Caki2 (cell line): ENCODE measurements at regions not wholly inside any gene's neighbourhood (a gene's known extent, or its start where the extent isn't known, plus 50 kb on each side); places are given as distances from the start of the nearest gene placed in this dataset.
A peak's percentile ranks its signal among the peaks of the same experiment; 100 is the strongest.

Source experiments
- DNase-seq: peaks from one replicate; pipeline ENCODE4 v3.0.0-alpha.2; 2015; ENCODE audit warnings: low read depth
- in situ Hi-C: cut with HindIII; loops from 2 replicates; pipeline ENCODE4 v1.10.0; 2016; ENCODE audit warnings: low sequenced_read_pairs, low pct_unique_long_range_greater_than_20kb, mixed read lengths

GRCh38 chr7:155971180-155971770 lies 159.0 kb upstream of the SHH start:
- in situ Hi-C loops, result no loop called here
- no peak for DNase-seq

GRCh38 chr7:155969192-155969929 lies 157.1 kb upstream of the SHH start:
- no peak for DNase-seq
- in situ Hi-C loops, result no loop called here

DNA sequence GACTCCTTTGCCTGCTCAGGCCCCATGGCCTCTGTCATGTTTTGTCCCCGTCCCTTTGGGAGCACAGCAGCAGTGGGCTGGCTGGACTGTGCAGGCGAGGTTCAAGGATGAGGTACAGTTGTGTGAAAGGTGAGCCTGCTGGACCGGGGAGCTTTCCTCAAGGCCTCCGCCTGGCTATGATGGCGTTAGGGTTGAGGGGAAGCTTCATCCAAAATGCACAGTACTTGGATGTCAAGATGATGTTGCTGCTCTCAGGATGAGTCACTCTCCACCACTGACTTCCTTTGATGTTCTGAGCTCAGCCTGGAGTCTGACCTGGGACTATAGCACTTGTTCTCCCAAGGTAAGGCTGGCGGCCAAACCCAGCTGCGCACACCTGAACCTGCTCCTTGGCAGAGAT lies 152.7 kb upstream of the SHH start:
- in situ Hi-C loops, result no loop called here
- DNase-seq, result no peak

- in situ Hi-C loops, result no loop called here
- DNase-seq, result no peak
These were observed 152.3 kb upstream of the SHH start for GRCh38 chr7:155964543-155964942.

DNA sequence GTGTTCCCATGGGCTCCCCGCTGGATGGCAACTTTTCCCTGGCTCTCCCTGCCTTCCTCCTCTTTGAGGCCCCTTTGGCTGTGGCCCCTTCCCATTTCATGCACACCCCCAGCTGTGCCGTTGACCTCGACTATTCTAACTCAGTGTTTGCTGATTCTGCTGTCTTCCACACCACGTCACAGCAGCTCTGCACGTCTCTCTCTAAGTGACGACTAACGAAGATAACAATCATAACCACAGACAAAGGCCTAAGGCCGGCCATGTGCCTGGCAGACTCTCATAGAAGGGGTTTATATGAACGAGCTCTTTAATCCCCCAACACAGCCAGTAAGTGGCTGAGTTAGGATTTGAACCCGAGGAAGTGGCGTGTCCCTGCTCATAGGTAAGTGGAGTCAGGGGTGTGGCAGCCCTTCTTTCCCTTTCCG lies 151.5 kb upstream of the SHH start:
- in situ Hi-C loops, result no loop called here
- DNase-seq, result no peak

GRCh38 chr7:155963356-155963755 lies 151.1 kb upstream of the SHH start:
- DNase-seq, result no peak
- in situ Hi-C loops, result no loop called here

DNA sequence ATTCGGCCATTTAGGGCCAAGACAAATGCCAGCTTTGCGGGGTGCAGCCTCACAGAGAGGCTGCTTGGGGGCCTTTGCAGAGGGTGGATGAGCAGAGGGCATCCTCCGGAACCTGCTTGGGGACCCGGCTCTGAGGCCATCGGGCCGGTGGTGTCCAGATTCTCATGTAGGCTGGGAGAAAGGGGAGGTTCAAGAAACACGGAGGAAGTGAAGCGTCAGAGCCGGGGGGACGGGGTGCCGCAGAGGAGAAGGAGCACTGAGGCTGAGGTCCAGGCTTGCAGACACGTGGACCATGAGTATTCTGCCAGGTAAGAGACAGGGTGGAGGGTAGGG lies 150.7 kb upstream of the SHH start:
- in situ Hi-C loops, result no loop called here
- no peak for DNase-seq

- DNase-seq, result peak; percentile 87
- in situ Hi-C loops, result no loop called here
These were observed 150.1 kb upstream of the SHH start for GRCh38 chr7:155962191-155962967.

DNA sequence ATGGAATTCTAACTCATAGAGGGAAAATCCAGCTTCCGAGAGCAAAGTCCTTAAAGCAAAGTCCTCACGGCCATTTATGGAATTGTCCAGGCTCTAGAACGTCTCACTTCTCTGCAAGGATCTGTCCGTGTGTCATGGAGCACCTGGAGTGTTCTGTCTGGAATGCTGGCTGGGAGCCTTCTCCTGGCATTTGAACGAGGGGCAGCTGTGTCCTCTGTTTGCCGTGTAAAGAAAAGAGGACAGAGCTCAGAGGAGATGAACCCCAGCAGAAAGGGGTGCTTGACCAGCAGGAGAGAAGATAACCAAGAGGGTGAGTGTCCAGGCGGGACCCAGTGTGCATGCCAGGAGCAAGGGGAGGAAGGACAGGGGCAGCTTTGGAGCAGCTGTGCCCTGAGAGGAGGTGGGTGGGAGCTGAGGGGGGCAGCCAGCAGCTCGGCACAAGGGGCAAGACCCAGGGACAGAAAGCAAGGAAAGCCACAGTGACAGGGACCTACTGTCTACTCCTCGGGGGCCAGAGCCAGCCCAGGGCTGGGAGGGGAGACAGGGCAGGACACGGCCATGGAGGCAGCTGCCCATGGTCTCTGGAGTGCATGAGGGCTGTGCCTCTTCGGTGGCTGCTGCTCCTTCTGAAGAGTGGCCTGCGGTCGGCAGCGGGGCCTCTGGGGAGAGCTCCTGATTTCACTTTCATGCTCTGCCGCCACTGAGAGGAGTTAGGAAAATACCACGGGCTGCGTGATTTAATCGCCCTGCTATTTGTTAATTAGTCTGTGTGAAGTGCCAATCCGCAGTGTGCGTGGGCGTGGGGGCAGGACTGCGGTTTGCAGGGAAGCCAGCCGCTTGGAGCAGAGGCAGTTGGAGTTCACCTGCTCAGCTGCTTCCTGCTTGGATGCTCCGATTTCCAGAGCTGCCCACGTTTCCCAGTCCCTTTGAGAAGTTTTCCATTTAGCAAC lies 149.3 kb upstream of the SHH start:
- DNase-seq, result peak; percentile 92
- in situ Hi-C loops, result no loop called here

- in situ Hi-C loops, result no loop called here
- peak; percentile 89 for DNase-seq
These were observed 147.6 kb upstream of the SHH start for GRCh38 chr7:155959894-155960293.

GRCh38 chr7:155956977-155957376 lies 144.7 kb upstream of the SHH start:
- in situ Hi-C loops, result no loop called here
- no peak for DNase-seq

DNA sequence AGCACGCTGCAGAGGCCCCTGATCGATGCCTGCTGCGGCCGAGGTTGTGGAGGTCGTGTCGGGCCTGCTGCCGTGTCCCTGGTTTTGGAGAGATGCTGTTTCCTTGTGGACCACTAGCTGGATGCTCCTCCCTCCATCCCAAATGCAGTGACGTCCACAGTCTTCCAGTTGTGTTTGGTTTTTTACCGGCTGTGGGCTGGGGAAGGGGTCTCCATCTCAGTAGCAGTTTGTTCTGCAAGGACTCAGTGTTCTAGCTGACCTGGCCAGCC lies 143.0 kb upstream of the SHH start:
- in situ Hi-C loops, result no loop called here
- no peak for DNase-seq

DNA sequence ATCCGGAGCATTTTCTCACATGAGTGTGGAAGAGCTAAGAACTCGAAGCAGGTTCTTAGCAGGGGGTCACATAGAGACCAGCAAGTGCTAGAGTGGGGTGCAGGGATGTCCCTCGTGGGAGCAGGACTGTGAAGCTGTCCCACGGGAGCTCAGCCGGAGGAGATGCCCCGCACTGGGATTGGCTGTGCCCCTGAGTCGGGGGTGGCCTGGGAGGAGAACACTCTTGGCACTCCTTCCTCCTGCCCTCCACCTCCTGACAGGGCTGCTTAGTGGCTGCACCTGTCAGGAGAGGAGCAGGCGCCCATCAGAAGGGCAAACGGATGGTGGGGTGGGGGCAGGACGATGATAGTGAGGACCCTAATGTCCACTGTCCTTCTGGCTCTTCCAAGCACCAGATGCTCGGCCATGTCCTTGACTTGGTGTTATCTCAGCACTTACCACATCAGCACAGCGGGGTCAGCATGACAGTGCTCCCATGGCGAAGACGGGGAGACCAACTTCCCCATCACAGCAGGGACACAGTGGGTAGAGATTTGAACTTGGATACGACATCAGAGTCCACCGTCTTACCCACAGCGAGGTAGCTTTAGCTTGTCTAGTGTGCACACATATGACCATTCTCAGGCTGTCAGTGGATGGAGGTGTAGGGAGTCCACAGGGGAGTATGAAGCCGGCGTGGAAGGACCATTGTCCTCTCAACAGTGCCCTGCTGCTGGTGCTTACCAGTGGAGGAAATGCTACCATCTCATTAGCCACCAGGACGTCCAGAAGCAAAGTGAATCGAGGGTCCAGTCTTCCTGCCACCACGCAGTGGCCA lies 142.5 kb upstream of the SHH start:
- DNase-seq, result no peak
- in situ Hi-C loops, result no loop called here

GRCh38 chr7:155953781-155954549 lies 141.7 kb upstream of the SHH start:
- DNase-seq, result no peak
- in situ Hi-C loops, result no loop called here

- in situ Hi-C loops, result no loop called here
- DNase-seq, result no peak
These were observed 141.2 kb upstream of the SHH start for GRCh38 chr7:155953501-155953778.

DNA sequence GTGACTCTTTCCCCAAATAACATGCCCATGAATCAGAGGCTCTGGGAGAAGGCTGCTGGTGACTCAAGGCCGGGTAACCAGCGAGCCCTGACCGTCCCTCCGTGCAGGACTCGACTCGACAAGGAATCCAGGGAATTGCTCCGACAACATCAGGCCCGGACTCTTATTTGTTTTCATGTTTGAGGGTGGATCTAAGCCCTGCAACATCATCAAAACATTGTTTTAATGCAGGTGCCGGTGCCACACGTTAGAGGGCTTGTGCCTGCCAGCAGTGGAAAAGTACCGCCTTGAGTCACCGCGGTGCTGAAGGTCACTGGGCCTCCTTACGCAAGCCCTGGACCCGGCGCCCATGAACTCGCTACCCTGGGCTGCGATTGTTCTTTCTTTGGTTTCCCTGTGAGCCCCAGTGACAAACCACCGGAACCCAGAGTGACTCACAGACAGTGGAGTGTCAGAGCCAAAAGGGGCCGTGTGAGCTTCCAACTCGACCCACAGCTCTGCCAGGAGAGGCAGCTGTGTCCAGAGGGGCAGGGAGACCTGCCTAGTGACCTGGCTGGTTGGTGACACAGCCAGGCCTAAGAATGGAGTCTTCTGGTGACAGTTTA lies 139.4 kb upstream of the SHH start:
- peak; percentile 99 for DNase-seq
- in situ Hi-C loops, result no loop called here

- DNase-seq, result no peak
- in situ Hi-C loops, result no loop called here
These were observed 138.8 kb upstream of the SHH start for GRCh38 chr7:155950898-155951553.
